Stimulated activated CD4-positive, alpha-beta T cell treated with anti-CD3 and anti-CD28 coated beads, Interleukin-2, amount 100 ng/mL, for 24 hours (primary cell): ENCODE measurements at regions not wholly inside any gene's neighbourhood (a gene's known extent, or its start where the extent isn't known, plus 50 kb on each side); places are given as distances from the start of the nearest gene placed in this dataset.

Experiments used
- DNase-seq, 2 donors: peaks; one replicate each; pipeline ENCODE4 v3.0.0-alpha.2; 2020

DNA sequence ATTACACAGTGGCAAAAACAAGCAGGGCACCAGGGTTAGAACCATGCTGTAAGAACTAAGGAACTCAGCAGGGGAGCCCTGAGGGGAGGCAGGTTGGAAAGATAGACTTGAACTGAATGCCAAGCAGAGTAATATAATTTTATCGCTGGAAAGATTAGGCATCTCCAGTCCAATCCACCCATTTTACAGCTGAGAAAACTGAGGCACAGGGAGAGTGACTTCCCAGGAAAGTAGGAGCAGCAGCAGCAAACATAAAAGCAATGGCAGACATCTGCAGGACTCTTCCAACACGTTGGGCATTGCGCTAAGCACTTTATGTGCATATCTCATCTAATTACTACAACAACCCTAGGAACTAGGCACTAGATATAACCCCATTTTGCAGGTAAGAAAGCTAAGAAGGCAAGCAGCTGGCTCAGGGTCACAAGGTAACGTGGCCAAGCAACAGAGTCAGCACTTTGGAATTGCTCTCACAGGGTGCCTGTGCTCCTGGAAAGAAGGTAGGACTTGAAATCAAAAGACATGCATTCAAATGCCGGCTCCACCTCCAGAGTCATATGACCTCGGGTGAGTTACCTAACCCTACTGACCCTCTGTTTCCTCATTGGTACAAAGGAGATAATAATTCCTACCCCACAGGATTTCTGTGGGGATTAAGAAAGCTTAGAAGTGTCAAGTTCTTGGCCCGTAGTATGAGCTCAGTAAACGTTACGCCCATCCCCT is 215.3 kb downstream of the BARX2 start:
- DNase-seq, result no peak

- no peak for DNase-seq
Measured at GRCh38 chr11:129591527-129591926, 215.9 kb downstream of the BARX2 start.

GRCh38 chr11:129592191-129592590 is 216.5 kb downstream of the BARX2 start:
- DNase-seq, result no peak

DNA sequence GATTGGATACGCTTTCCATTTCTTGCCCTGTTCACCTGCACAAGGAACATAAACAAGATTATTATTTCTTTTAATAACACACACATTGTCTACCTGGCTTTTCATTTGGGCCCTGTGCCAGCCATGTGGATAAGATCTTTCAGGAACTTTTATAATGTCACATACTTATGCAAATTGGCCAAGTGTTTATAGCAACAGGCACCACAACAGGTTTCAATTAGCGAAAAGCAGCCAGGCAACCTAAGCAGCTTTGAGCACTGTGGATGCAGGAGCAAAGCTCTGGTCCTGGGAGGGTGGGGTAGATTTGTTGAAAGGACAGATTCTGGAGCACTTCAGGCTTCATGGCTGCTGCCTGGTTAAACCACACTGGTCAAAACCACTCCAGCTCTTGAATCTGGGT is 217.4 kb downstream of the BARX2 start:
- DNase-seq, result no peak

GRCh38 chr11:129595038-129595962 is 219.7 kb downstream of the BARX2 start:
- DNase-seq, result no peak

DNA sequence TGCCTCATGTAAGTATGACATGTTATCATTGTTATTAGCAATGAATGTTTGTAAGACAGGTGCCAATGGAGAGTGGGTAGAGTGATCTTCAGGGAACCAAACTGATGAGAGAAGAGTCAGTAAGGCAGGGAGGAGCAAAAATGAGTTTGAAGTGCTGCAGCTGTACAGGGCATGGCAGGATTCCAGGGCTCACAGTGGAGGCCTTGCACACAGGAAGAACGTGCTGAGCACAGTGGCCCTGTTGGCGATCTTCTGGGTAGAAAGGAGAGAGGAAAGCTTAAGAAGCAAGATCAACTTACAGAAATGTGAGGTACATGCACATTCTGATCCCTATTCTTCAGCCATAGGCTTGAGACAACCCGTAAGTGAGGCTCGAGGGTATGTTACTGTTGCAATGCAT is 219.3 kb upstream of the TMEM45B start:
- DNase-seq, result no peak

DNA sequence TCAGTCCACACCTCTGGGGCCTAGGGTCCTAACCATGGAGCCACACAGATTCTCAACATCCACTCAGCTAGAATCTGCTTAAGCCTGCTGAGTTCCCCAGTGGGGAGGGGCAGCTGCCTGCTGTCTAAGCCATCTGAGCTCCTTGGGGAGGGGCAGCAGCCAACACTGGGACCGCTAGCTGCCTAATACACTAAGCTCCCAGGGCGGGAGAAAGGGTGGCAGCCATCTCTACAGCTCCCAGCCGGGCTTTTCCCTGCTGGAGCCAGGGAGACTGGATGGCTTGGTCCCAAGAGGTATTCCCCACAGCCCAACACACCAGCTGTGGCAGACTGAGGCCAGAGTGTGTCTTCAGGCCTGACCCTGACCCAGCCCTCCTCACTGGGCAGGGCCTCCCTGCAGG is 217.3 kb upstream of the TMEM45B start:
- DNase-seq, result no peak

GRCh38 chr11:129605815-129606214 is 209.8 kb upstream of the TMEM45B start:
- DNase-seq, result no peak

DNA sequence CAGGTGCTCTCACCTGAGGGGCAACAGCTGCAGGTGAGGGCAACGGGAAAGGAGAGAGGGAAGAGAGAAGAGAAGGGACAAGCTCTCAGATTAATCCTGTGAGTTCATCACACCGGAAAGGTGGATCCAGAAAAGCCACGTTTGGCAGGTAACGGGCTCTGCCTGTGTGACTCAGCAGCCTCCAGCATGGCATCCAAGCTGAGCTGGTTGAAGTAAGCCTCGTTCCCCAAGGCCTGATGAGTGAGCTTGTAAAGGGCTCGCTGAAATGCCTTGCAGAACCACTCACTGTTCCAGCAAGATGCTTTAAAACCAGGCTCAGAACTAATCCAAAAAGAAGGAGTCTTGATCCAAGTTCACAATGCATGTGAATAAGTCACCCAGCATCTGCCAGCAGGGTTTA is 206.9 kb upstream of the TMEM45B start:
- DNase-seq, result no peak

DNA sequence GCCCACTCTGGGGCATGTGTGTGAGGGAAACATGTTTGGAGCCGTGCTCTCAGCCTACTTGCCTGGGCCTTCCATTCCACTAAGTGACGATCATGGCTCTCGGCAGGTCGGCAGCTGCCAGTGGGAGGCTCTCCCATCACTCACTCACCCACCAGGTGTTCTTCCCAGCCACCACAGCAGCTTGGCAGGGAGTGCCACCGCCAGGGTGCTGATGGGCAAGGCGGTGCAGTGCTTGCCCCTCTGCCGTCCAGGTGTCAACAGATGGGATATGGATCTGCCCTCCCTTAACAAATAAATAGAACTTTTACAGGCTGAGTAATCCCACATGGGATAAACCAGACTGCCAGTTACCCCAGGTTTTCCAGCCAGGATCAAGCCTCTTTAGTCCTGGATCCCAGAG is 205.5 kb upstream of the TMEM45B start:
- no peak for DNase-seq

DNA sequence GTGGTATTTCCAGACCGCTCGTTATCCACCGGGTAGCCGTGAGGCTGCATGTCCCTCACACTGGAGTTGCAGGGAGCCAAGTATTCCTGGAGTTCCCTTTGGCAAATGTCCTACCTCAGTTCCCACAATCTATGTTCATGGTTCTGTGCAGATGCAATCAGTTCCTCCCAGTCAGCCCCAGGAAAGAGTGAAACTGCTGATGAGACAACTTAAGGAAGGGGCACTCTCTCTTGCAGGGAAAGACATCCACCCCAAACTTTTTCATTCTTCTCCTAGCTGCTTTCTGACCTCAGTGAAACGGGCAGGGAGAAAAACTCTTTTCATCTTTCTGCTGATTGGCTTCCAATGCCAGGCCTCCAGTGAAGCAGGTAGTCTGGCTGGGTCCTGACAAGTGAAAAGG is 205.1 kb upstream of the TMEM45B start:
- DNase-seq, result no peak

- no peak for DNase-seq
Measured at GRCh38 chr11:129611661-129612446, 203.8 kb upstream of the TMEM45B start.

DNA sequence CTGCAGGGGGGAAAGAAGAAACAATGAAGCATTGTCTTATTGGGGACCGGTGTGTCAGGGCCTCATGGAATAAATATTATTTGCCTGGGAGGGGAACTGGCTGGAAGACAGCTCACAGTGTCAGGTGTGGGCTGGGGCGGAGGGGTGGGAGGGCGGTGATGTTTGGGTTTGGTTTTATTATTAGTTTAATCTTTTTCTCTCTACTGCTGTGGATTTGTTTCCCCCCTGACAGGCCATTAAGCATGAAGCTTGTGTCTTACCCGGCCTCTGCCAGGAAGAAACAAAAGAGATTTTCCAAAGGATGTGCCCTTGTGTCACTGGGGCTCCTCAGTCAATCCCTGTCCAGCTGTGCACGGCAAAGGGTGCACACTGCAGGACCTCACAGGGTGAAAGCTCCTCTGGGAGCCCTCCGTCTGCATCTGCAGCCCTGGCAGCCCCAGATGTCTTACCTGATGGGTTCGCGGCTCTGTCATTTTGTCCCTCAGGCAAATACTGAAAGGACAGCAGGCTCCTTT is 203.1 kb upstream of the TMEM45B start:
- DNase-seq, result no peak

DNA sequence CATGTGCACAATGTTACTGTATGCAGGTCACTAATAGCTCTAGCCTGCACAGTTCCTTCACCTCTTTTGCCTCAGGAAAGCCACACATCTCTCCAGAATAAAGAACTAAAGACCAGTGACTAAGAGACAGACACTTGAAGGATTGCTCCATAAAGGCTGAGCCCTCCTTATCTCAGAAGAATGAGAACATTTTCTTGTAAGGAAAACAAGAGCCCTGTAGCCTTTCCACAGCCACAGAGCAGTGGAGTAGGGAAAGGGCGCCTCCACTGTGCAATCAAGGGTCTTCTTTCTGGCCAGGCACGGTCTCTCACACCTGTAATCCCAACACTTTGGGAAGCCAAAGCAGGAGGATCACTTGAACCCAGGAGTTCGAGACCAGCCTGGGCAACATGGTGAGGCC is 202.6 kb upstream of the TMEM45B start:
- DNase-seq, result no peak

DNA sequence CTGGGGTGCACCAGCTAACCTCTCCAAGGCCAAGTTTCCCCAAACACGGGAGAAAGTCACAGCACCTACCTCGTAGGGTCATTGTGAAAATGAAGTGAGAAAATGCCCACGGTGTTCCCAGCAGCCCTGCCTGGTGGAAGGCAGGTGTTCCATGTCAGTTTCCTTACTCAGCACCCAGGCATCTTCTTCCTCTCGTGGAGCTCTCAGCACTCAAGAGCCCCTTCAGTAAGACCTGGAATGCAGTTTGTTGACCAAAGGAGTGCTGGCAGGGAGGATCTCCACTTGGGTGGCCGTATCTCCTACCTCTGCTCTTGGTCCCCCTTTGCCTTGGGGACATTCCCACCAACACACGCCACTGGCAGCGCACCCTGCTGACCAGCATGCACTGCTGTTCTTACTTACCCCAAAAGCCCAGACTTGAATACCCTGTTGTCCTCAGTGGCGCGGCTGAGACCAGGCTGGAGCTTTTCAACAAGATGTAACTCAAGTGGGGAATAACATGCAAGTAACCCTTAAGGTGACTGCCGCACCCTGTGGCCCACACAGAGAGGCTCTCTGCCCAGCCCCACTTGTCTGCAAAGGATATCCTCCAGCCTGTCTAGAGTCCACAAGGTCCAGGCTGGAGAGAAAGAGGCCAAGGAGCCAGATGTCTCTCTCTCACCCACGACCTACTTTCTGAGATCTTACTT is 201.2 kb upstream of the TMEM45B start:
- no peak for DNase-seq

DNA sequence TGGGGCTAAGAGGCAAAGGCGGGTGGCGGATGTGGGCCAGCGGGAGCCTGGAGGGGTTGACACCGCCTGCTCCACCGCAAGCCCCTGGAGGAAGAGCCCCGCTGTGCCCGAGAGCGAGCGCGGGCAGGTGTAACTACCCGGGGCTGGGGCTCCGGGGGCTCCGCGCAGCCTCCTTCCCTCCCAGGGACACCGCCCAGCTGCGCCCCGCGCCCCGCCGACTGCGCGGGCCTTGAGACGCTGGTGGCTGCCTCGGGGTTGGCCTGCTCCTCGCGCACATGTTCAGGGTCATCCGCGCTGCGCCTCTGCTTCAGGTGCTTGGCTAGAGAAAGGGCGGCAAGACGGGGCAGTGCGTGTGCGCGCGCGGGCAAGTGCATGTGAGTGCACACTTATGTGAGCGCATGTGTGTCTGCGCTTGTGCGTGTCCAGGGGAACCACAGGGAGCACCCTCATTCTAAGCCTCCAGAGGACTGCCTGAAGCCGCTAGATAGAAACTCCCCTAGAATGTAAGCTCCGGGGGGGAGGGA is 197.5 kb upstream of the TMEM45B start:
- no peak for DNase-seq

GRCh38 chr11:129620237-129621104 is 195.2 kb upstream of the TMEM45B start:
- no peak for DNase-seq

GRCh38 chr11:129625930-129626329 is 189.7 kb upstream of the TMEM45B start:
- no peak for DNase-seq

DNA sequence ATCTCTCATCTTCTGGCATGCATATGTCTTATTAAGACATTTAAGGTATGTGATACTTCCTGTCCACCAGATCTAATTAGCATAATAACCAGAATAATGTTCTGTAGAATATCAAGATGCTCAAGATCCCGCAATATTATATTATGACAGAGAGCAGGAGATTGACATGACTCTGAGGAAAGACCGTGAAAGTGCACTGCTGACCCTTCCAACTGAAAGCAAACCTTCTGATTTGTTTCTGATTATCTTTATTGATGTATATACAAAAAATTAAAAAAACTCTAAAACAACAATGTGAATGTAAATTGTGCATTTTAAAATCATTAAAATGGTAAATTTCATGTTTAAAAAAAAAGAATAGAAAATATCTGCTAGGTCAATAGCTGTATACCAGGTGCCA is 184.4 kb upstream of the TMEM45B start:
- no peak for DNase-seq

DNA sequence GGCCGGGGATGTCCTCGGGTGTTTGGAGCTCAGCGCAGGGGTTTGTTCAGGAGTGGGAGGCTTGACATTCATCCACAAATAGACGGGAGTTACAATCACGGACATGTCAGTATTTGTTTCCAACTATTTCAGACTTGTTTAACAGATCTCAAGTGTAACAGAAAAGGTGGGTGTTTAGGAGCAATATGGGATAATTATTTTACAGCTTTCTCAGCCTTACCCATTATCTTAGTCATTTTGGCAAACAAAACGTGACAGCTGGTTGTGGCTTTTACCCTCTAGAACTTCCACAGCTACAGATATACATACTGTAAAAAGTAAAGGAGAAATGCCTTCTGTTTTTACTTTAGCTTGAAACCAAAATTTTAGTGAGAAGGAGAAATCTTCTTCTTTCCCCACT is 178.7 kb upstream of the TMEM45B start:
- no peak for DNase-seq

GRCh38 chr11:129637473-129637872 is 178.2 kb upstream of the TMEM45B start:
- DNase-seq, result no peak
